ENCODE measurements at regions not wholly inside any gene's neighbourhood (a gene's known extent, or its start where the extent isn't known, plus 50 kb on each side); places are given as distances from the start of the nearest gene placed in this dataset.

- no peak for FAIRE-seq
- H3K27ac ChIP-seq (ENCODE audit: low read depth, low read length), result no peak overlapping the region
- no peak overlapping the region for H4K5ac ChIP-seq (ENCODE audit: insufficient read length, low read depth, low read length)
- no peaks in the 10 kb centered on the region for H4K20me1 ChIP-seq (replicated peaks in 1 of 2; ENCODE audit: control insufficient read depth in 1 of 2, insufficient read depth in 2 of 2, low read length in 2 of 2)
- H2BK15ac ChIP-seq (ENCODE audit: low read length), result no peak overlapping the region
- H4K91ac ChIP-seq (replicated peaks; ENCODE audit: insufficient read length, low read length), result no peak overlapping the region
- no peak overlapping the region for H2BK120ac ChIP-seq (replicated peaks; ENCODE audit: low read depth, low read length)
- H2AFZ ChIP-seq (ENCODE audit: low read length), result no peak overlapping the region
- no peak overlapping the region for H4K8ac ChIP-seq (ENCODE audit: extremely low read depth, insufficient read depth, low read length)
- H3K23ac ChIP-seq (ENCODE audit: insufficient read length), result no peak overlapping the region
- H3K36me3 ChIP-seq (ENCODE audit: control insufficient read depth in 2 of 4, insufficient read depth in 4 of 4, low read length in 3 of 4), result no peaks in the 10 kb centered on the region
- POLR2A ChIA-PET (ENCODE audit: partially characterized antibody), result no interaction called here
- H3K18ac ChIP-seq (ENCODE audit: extremely low read depth, low read length), result no peak overlapping the region
- no peak overlapping the region for H3K9ac ChIP-seq (replicated peaks in 1 of 4; ENCODE audit: extremely low read depth in 1 of 4, low read depth in 3 of 4, low read length in 3 of 4)
- H3K56ac ChIP-seq (replicated peaks; ENCODE audit: insufficient read length, low read depth, low read length), result no peak overlapping the region
- no peak overlapping the region for H2BK20ac ChIP-seq (ENCODE audit: low read length)
- no peak overlapping the region for H2BK5ac ChIP-seq (ENCODE audit: low read depth, low read length)
- no peak overlapping the region for H3K14ac ChIP-seq (ENCODE audit: insufficient read length)
- H3K79me1 ChIP-seq (ENCODE audit: low read depth, low read length), result no peaks in the 10 kb centered on the region
- no peak overlapping the region for H3K4me2 ChIP-seq (ENCODE audit: insufficient read depth in 1 of 2, low read depth in 2 of 2, low read length in 2 of 2)
- CTCF ChIA-PET (ENCODE audit: partially characterized antibody), result interaction anchor here (0.6 kb wide), 1 partner anchor 615 kb away, joined by 3 read pairs; no protein-coding TSS in a partner anchor
- no peaks in the 10 kb centered on the region for H3K79me2 ChIP-seq (ENCODE audit: control insufficient read depth in 1 of 2, insufficient read depth in 2 of 2, low read length in 2 of 2)
- H3K4ac ChIP-seq (replicated peaks; ENCODE audit: insufficient read length, low read depth, low read length), result no peak overlapping the region
- no peaks in the 10 kb centered on the region for H3K23me2 ChIP-seq (ENCODE audit: low read depth, low read length)
- no peak overlapping the region for H2BK12ac ChIP-seq (ENCODE audit: low read depth, low read length)
- no peaks in the 10 kb centered on the region for H3K4me1 ChIP-seq (replicated peaks in 1 of 4; ENCODE audit: control insufficient read depth in 3 of 4, insufficient read depth in 4 of 4, low read length in 3 of 4)
- no peaks in the 10 kb centered on the region for H3K27me3 ChIP-seq (replicated peaks in 1 of 4; ENCODE audit: control insufficient read depth in 3 of 4, extremely low read depth in 1 of 4, insufficient read depth in 3 of 4, low read length in 3 of 4)
- H3K9me3 ChIP-seq (ENCODE audit: insufficient read depth in 2 of 2, low read depth in 1 of 2, low read length in 1 of 2), result peaks cover 0 to 3% of the 10 kb centered on the region in 2 experiments; a peak in 1 of 4 replicates
- no peak for DNase-seq (ENCODE audit: low read depth in 1 of 2, low spot score in 2 of 2)
- H3K4me3 ChIP-seq (ENCODE audit: extremely low read depth in 1 of 4, insufficient read depth in 2 of 4, low read depth in 3 of 4, low read length in 4 of 4), result no peak overlapping the region
- no peak overlapping the region for H2AK5ac ChIP-seq (ENCODE audit: low read depth, low read length)
- no peak for TF ChIP-seq ZNF274 (IDR thresholded peaks at IDR 0.05; ENCODE audit: borderline replicate concordance, extremely low read depth, low read length)
- no peak for TF ChIP-seq SIX5 (IDR thresholded peaks at IDR 0.05; ENCODE audit: low read depth, low read length)
- no peak for TF ChIP-seq TCF12 (IDR thresholded peaks at IDR 0.05; ENCODE audit: low read depth, low read length)
- TF ChIP-seq SIN3A (conservative IDR thresholded peaks at IDR 0.05 in 1 of 2, IDR thresholded peaks at IDR 0.05 in 1 of 2; ENCODE audit: low read depth in 1 of 2, low read length in 2 of 2), result no peak
- no peak for TF ChIP-seq NRF1 (IDR thresholded peaks at IDR 0.05; ENCODE audit: low read depth, low read length)
- no peak for TF ChIP-seq RXRA (IDR thresholded peaks at IDR 0.05; ENCODE audit: insufficient read depth, low read depth, low read length)
- TF ChIP-seq ASH2L (IDR thresholded peaks at IDR 0.05; ENCODE audit: low read length), result no peak
- no peak for TF ChIP-seq JUN (IDR thresholded peaks at IDR 0.05; ENCODE audit: low read depth, low read length)
Observed at GRCh38 chr3:152157337-152157736, 111.4 kb upstream of the MBNL1 start.
